GM12875 (cell line): ENCODE measurements at regions not wholly inside any gene's neighbourhood (a gene's known extent, or its start where the extent isn't known, plus 50 kb on each side); places are given as distances from the start of the nearest gene placed in this dataset.

Experiments used
- H3K4me3 ChIP-seq: one replicate; pipeline ENCODE4 v1.5.1; 2011; ENCODE audit warnings: low read depth, low read length, control low read depth
- CTCF ChIP-seq: IDR thresholded peaks from 2 replicates; pipeline ENCODE4 v1.5.1; 2011; ENCODE audit warnings: low read depth, mild to moderate bottlenecking, control low read depth, inconsistent platforms, low read length, moderate library complexity, borderline replicate concordance; ENCODE audit not compliant: insufficient read depth

- no peak for TF ChIP-seq CTCF
- H3K4me3 ChIP-seq = no peak overlapping the region
Observed at GRCh38 chr18:41731884-41732283, 223.2 kb upstream of the PIK3C3 start.

GRCh38 chr18:41724195-41724594 is 230.8 kb upstream of the PIK3C3 start:
- TF ChIP-seq CTCF = no peak
- no peak overlapping the region for H3K4me3 ChIP-seq

- TF ChIP-seq CTCF = no peak
- H3K4me3 ChIP-seq = no peak overlapping the region
Observed at GRCh38 chr18:41721103-41721790, 233.8 kb upstream of the PIK3C3 start.

GRCh38 chr18:41720226-41720625 is 234.8 kb upstream of the PIK3C3 start:
- no peak for TF ChIP-seq CTCF
- H3K4me3 ChIP-seq = no peak overlapping the region

- no peak overlapping the region for H3K4me3 ChIP-seq
- TF ChIP-seq CTCF = no peak
Observed at GRCh38 chr18:41719808-41720207, 235.2 kb upstream of the PIK3C3 start.

GRCh38 chr18:41714872-41715271 is 240.2 kb upstream of the PIK3C3 start:
- H3K4me3 ChIP-seq = no peak overlapping the region
- TF ChIP-seq CTCF = no peak
